ENCODE measurements at regions not wholly inside any gene's neighbourhood (a gene's known extent, or its start where the extent isn't known, plus 50 kb on each side); places are given as distances from the start of the nearest gene placed in this dataset.

DNA sequence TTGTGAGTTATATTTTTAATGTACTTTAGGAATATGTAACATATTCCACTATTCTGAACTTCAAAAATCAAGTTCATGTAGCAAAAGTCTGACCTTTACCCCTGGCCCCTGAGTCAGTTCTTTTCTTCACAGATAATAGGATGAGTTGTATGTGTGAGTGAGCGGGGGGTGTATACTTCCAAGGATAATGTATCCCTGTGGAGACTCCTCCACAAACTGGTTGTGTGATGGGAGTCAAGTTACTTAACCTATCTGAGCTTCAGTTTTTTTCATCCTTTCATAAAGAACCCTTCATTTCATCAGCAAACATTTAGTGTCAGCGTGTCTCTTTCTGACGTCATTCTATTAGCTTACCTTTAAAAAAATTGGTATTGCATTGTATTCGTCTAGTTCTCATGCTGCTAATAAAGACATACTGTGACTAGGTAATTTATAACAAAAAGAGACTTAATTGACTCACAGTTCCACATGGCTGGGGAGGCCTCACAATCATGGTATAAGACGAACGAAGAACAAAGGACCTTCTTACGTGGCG lies 288.1 kb upstream of the GPC6 start:
- TF ChIP-seq, protein P1, sequence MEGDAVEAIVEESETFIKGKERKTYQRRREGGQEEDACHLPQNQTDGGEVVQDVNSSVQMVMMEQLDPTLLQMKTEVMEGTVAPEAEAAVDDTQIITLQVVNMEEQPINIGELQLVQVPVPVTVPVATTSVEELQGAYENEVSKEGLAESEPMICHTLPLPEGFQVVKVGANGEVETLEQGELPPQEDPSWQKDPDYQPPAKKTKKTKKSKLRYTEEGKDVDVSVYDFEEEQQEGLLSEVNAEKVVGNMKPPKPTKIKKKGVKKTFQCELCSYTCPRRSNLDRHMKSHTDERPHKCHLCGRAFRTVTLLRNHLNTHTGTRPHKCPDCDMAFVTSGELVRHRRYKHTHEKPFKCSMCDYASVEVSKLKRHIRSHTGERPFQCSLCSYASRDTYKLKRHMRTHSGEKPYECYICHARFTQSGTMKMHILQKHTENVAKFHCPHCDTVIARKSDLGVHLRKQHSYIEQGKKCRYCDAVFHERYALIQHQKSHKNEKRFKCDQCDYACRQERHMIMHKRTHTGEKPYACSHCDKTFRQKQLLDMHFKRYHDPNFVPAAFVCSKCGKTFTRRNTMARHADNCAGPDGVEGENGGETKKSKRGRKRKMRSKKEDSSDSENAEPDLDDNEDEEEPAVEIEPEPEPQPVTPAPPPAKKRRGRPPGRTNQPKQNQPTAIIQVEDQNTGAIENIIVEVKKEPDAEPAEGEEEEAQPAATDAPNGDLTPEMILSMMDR (IDR thresholded peaks at IDR 0.05), result no peak
- Histone ChIP-seq H3K27me3 (ENCODE audit: control insufficient read depth in 1 of 2, insufficient read depth in 2 of 2, low read length in 2 of 2) (no peaks in the 10 kb centered on the region), H3K27ac (ENCODE audit: low read depth in 1 of 2, low read length in 2 of 2) (no peak overlapping the region), H3K4me3 (ENCODE audit: low read length) (no peak overlapping the region), H3K4me1 (ENCODE audit: insufficient read depth, low read length) (no peaks in the 10 kb centered on the region), H3K36me3 (ENCODE audit: insufficient read depth, low read length) (no peaks in the 10 kb centered on the region), H3K9me3 (ENCODE audit: control insufficient read depth in 1 of 2, insufficient read depth in 1 of 2, low read length in 2 of 2) (no peaks in the 10 kb centered on the region)
- Mint-ChIP-seq H3K9me3 (no peaks in the 10 kb centered on the region), H3K4me3 (no peak overlapping the region), H3K27me3 (no peaks in the 10 kb centered on the region), H3K4me1 (ENCODE audit: low read depth) (no peaks in the 10 kb centered on the region), H3K36me3 (ENCODE audit: low read depth) (no peaks in the 10 kb centered on the region), H3K27ac (no peak overlapping the region)
- DNase-seq, result no peak
- ATAC-seq (ENCODE audit: poor library complexity), result no peak
- intact Hi-C loops (cut with DNase I, micrococcal nuclease), result no loop called here
- CTCF ChIA-PET, result no interaction called here
- POLR2A ChIA-PET, result no interaction called here

DNA sequence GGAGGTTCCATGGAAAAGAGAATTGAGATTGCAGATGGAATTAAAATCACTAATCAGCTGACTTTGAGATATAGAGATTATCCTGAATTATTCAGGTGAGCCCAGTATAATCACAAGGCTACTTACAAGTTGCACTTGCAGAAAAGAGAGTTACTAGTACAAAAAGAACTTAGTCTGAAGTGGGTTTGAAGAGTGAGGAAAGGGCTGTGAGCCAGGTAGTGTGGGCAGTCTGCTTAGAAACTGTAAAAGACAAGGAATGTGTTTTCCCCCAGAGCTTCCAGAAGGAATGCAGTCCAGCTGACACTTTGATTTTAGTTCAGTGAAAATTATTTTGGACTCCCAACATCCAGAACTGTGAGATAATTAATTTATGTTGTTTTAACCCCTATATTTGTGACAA lies 285.4 kb upstream of the GPC6 start:
- TF ChIP-seq, protein P1 (IDR thresholded peaks at IDR 0.05), result no peak
- Mint-ChIP-seq H3K27me3 (no peaks in the 10 kb centered on the region), H3K4me1 (ENCODE audit: low read depth) (no peaks in the 10 kb centered on the region), H3K4me3 (no peak overlapping the region), H3K27ac (no peak overlapping the region), H3K9me3 (no peaks in the 10 kb centered on the region), H3K36me3 (ENCODE audit: low read depth) (no peaks in the 10 kb centered on the region)
- intact Hi-C loops (cut with DNase I, micrococcal nuclease), result no loop called here
- POLR2A ChIA-PET, result no interaction called here
- no peaks in the 10 kb centered on the region for H3K4me1 ChIP-seq (ENCODE audit: insufficient read depth, low read length)
- H3K27me3 ChIP-seq (ENCODE audit: control insufficient read depth in 1 of 2, insufficient read depth in 2 of 2, low read length in 2 of 2), result no peaks in the 10 kb centered on the region
- no peaks in the 10 kb centered on the region for H3K9me3 ChIP-seq (ENCODE audit: control insufficient read depth in 1 of 2, insufficient read depth in 1 of 2, low read length in 2 of 2)
- H3K4me3 ChIP-seq (ENCODE audit: low read length), result no peak overlapping the region
- ATAC-seq (ENCODE audit: poor library complexity), result no peak
- no peak overlapping the region for H3K27ac ChIP-seq (ENCODE audit: low read depth in 1 of 2, low read length in 2 of 2)
- CTCF ChIA-PET, result no interaction called here
- no peaks in the 10 kb centered on the region for H3K36me3 ChIP-seq (ENCODE audit: insufficient read depth, low read length)
- no peak for DNase-seq

DNA sequence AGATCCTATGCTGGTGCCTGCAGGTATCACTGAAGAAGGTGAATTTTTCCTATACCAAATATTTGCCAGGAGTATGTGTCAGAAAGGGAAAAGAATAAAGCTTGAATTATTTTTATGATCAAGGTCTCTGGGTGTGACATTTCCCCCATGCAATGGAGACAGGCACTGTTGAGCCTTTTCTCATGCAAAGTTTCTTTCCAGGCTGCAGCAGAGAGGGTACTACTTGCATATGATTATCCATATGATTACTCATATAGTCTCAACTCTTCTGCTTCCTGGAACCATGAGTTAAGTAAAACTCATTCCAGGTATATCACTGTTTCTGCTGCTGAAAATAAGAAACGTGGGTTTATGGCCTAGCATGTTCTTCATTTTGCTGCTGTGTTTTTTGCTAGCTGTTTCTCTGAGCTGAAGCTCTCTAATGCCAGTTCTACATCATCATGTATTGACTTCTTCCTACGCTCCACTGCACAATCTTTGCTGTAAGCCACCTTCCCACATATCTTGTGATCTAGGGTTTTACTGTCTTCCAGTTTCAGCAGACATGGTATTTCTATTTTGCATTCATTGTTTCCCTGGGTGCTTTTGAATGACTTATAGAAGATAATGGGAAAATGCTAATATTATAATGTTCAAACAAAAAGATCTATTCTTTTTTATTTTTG lies 278.7 kb upstream of the GPC6 start:
- intact Hi-C loops (cut with DNase I, micrococcal nuclease), result no loop called here
- Histone ChIP-seq H3K36me3 (ENCODE audit: insufficient read depth, low read length) (no peaks in the 10 kb centered on the region), H3K27ac (ENCODE audit: low read depth in 1 of 2, low read length in 2 of 2) (no peak overlapping the region), H3K27me3 (ENCODE audit: control insufficient read depth in 1 of 2, insufficient read depth in 2 of 2, low read length in 2 of 2) (no peaks in the 10 kb centered on the region), H3K4me1 (ENCODE audit: insufficient read depth, low read length) (no peaks in the 10 kb centered on the region), H3K4me3 (ENCODE audit: low read length) (no peak overlapping the region), H3K9me3 (ENCODE audit: control insufficient read depth in 1 of 2, insufficient read depth in 1 of 2, low read length in 2 of 2) (no peaks in the 10 kb centered on the region)
- H3K27ac Mint-ChIP-seq, result no peak overlapping the region
- H3K9me3 Mint-ChIP-seq, result no peaks in the 10 kb centered on the region
- ChIA-PET CTCF (no interaction called here), POLR2A (no interaction called here)
- TF ChIP-seq, protein P1 (IDR thresholded peaks at IDR 0.05), result no peak
- no peak overlapping the region for H3K4me3 Mint-ChIP-seq
- H3K36me3 Mint-ChIP-seq (ENCODE audit: low read depth), result no peaks in the 10 kb centered on the region
- no peaks in the 10 kb centered on the region for H3K4me1 Mint-ChIP-seq (ENCODE audit: low read depth)
- ATAC-seq (ENCODE audit: poor library complexity), result no peak
- no peaks in the 10 kb centered on the region for H3K27me3 Mint-ChIP-seq
- no peak for DNase-seq
